ENCODE measurements at regions not wholly inside any gene's neighbourhood (a gene's known extent, or its start where the extent isn't known, plus 50 kb on each side); places are given as distances from the start of the nearest gene placed in this dataset.
A peak's percentile ranks its signal among the peaks of the same experiment; 100 is the strongest.

DNA sequence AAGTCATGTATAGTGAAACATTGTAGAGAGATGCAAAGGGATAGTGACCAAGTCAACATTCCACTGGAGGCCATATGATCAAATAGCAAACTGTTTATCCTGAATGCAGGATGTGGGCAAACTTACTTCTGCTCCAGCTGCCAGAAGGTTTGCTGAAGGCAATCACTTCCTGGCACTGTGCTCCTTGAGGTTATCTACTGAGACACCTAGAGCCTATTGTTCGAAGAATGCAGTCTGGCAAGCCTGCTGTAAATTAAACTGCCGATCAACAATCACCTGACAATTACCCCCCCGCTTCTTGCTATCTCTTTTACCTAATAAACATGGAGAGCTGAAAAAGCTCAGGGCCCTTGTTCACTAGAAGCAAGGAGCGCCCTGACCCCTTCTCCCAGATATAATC is 139.4 kb upstream of the B3GALT2 start:
- no peak for DNase-seq
- Mint-ChIP-seq H3K27me3 (peaks cover 2% of the 10 kb centered on the region), H3K4me1 (no peaks in the 10 kb centered on the region), H3K36me3 (ENCODE audit: low read depth) (no peaks in the 10 kb centered on the region), H3K4me3 (no peak overlapping the region), H3K9me3 (peaks cover 22% of the 10 kb centered on the region), H3K27ac (no peak overlapping the region)
- POLR2A ChIA-PET = no interaction called here
- CTCF ChIA-PET = no interaction called here

DNA sequence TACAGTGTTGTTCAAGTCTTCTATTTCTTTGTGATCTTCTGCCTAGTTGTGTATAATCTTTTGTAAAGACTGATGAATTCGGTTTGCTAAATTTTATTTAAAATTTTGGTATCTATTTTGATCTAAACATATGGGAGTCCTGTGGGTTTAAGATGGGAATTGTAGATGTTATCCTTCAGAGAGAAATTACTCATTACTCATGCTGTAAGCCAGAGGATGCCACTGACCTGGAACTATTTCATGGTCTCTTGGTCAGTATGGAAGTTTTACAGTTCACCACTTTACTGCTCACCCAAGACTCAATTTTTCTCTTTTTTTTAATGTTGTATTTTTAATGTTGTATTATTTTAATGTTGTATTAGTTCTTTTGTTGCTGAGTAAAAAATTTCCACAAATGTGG is 138.6 kb upstream of the B3GALT2 start:
- H3K9me3 Mint-ChIP-seq = peaks cover 24% of the 10 kb centered on the region
- H3K4me3 Mint-ChIP-seq = no peak overlapping the region
- POLR2A ChIA-PET = no interaction called here
- CTCF ChIA-PET = no interaction called here
- no peak for DNase-seq
- no peaks in the 10 kb centered on the region for H3K4me1 Mint-ChIP-seq
- no peaks in the 10 kb centered on the region for H3K27me3 Mint-ChIP-seq
- H3K36me3 Mint-ChIP-seq (ENCODE audit: low read depth) = no peaks in the 10 kb centered on the region
- H3K27ac Mint-ChIP-seq = no peak overlapping the region

DNA sequence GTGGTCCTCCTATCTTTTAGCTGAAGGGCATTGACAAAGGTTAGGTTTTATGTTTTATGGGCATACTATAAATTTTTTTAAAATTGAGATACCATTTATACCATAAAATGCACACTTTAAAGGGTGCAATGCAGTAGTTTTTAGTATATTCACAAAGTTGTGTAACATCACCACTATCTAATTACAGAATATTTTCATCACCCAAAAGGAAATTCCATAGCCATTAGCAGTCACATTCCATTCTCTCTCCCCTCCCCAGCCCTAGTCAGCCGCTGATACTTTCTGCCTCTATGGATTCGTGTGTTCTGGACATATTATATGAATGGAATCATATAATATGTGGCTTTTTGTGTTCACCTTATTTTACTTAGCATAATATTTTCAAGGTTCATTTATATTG is 135.8 kb upstream of the B3GALT2 start:
- Mint-ChIP-seq H3K27me3 (no peaks in the 10 kb centered on the region), H3K4me3 (no peak overlapping the region), H3K36me3 (ENCODE audit: low read depth) (no peaks in the 10 kb centered on the region), H3K4me1 (no peaks in the 10 kb centered on the region), H3K27ac (no peak overlapping the region), H3K9me3 (peaks cover 23% of the 10 kb centered on the region)
- DNase-seq = no peak
- ChIA-PET POLR2A (no interaction called here), CTCF (interaction anchor here (1.1 kb wide), 1 partner anchor 10 kb away, joined by 3 read pairs; no protein-coding TSS in a partner anchor)

DNA sequence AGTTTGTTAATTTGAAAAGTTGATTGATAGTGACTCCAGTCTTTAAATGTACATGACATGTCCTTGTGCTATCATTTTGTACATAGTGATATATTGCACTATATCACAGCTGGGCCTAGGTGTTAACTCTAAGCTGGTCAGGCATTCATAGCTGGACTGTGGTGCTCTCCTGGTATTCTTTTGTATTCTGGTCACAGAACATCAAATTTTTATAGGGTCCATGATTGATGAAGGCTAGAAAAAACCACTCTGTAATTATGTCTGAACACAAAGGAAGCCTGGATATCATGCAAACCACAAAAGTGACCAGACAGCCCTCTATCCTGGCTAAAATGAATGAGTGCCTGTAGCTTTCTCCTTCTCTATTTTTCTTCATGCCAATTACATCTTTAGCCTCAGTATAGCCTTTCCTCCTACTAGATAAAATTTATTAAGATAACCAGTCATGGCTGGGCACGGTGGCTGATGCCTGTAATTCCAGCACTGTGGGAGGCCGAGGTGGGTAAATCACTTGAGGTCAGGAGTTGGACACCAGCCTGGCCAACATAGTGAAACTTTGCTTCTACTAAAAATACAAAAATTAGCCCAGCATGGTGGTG is 134.9 kb upstream of the B3GALT2 start:
- H3K4me1 Mint-ChIP-seq = no peaks in the 10 kb centered on the region
- H3K36me3 Mint-ChIP-seq (ENCODE audit: low read depth) = no peaks in the 10 kb centered on the region
- ChIA-PET POLR2A (no interaction called here), CTCF (interaction anchor here (0.9 to 1.1 kb wide), 2 partner anchors 9 to 27 kb away, joined by 3 to 4 read pairs; no protein-coding TSS in a partner anchor)
- no peak for DNase-seq
- peaks cover 5% of the 10 kb centered on the region for H3K27me3 Mint-ChIP-seq
- no peak overlapping the region for H3K4me3 Mint-ChIP-seq
- H3K9me3 Mint-ChIP-seq = peaks cover 21% of the 10 kb centered on the region
- no peak overlapping the region for H3K27ac Mint-ChIP-seq

DNA sequence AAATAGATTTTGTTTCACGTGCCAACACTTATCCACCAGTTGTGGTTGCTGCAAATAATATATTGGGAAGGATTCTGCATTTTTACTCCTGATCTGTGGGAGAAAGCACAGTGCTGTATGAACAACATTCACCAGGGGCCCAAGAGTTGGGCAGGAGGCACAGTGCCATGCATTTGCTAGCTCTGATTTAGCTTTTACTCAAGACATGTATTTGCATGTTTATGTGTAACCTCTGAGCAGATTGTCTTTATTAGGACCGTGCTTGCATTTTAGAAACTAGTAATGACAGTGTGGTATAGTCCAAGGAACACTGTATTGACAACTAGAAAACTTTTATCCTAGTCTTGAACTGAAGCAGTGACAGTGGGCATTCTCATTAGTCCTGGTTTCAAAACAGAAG is 133.9 kb upstream of the B3GALT2 start:
- CTCF ChIA-PET = no interaction called here
- Mint-ChIP-seq H3K9me3 (peaks cover 13% of the 10 kb centered on the region), H3K27me3 (peaks cover 6% of the 10 kb centered on the region)

DNA sequence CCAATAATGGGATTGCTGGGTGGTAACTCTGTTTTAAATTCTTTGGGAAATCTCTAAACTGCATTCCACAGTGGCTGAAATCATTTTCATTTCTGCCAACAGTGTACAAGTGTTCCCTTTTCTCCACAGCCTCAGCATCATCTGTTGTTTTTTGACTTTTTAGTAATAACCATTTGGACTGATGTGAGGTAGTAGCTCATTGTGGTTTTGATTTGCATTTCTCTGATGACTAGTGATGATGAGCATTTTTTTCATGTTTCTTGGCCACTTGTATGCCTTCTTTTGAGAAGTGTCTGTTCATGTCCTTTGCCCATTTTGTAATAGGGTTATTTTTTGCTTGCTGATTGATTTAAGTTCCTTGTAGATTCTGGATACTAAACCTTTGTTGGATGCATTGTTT is 131.9 kb upstream of the B3GALT2 start:
- H3K4me1 Mint-ChIP-seq = no peaks in the 10 kb centered on the region
- H3K27me3 Mint-ChIP-seq = peaks cover 6% of the 10 kb centered on the region
- ChIA-PET CTCF (interaction anchor here (1.6 kb wide), 1 partner anchor 13 kb away, joined by 3 read pairs; no protein-coding TSS in a partner anchor), POLR2A (no interaction called here)
- peaks cover 13% of the 10 kb centered on the region for H3K9me3 Mint-ChIP-seq
- no peak for DNase-seq
- H3K4me3 Mint-ChIP-seq = no peak overlapping the region
- H3K36me3 Mint-ChIP-seq (ENCODE audit: low read depth) = no peaks in the 10 kb centered on the region
- no peak overlapping the region for H3K27ac Mint-ChIP-seq

More for the DNA sequence above, 133.9 kb upstream of the B3GALT2 start:
- Mint-ChIP-seq H3K4me1 (no peaks in the 10 kb centered on the region), H3K4me3 (no peak overlapping the region), H3K36me3 (ENCODE audit: low read depth) (no peaks in the 10 kb centered on the region), H3K27ac (no peak overlapping the region)
- DNase-seq = no peak
- POLR2A ChIA-PET = no interaction called here

DNA sequence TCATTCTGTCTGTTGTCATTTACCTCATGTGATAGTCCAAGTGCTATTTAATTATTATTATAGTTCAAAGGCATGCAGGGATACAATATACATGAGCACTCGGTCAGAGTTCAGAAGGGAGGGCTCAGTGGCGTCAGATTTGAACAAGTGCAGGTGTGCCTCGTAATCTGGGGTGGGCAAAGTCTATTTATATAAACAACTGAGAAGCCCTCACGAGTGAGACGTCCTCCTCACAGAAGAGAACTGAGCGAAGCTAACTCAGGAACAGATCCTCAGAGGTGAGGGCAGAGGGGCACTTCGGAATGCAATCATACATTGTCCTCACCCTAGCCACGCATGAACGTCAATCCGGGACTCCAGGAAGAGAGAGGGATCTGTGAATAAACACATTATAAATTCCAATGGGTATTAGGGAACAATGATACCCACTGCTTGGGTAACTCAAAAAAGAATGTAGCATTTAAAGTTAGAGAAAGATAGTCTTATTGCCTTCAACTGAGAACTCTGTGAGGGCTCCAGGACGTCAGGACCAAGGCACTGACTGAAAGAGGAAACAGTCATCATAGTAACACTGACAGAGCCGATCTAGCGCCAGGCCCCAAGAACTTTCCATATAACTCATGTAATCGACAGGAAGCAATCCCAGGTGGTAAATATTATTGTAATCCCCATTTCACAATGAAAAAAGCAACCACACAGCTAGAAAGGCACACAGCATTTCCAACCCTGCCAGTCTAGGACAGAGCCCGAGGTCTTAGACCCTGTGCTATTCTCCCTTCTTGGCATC is 127.1 kb upstream of the B3GALT2 start:
- Mint-ChIP-seq H3K27ac (no peak overlapping the region), H3K9me3 (peaks cover 2% of the 10 kb centered on the region), H3K27me3 (peaks cover 6% of the 10 kb centered on the region), H3K4me3 (no peak overlapping the region), H3K4me1 (peaks cover 17% of the 10 kb centered on the region), H3K36me3 (ENCODE audit: low read depth) (no peaks in the 10 kb centered on the region)
- CTCF ChIA-PET = interaction anchor here (1.1 kb wide), 1 partner anchor 8 kb away, joined by 3 read pairs; no protein-coding TSS in a partner anchor
- DNase-seq = no peak
- POLR2A ChIA-PET = no interaction called here

DNA sequence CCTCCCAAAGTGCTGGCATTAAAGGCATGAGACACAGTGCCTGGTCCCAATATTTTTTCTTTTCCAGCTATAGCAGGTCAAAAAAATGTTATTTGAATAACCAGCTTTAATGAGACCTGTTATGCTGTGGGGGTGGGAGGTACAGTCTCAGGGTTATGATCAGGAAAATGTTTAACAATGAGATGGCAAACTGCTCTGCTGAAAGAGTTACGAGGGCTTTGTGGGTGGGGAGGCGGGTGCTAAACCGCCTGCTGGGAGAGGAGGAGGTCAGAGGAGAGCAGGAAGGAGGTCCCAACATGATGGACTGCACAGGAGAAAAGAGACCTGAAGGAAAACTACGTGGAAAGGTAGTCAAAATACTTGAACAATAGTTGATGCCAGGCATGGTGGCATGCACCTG is 126.0 kb upstream of the B3GALT2 start:
- no peak for DNase-seq
- Mint-ChIP-seq H3K9me3 (no peaks in the 10 kb centered on the region), H3K4me3 (no peak overlapping the region), H3K27ac (no peak overlapping the region), H3K36me3 (ENCODE audit: low read depth) (no peaks in the 10 kb centered on the region), H3K4me1 (peaks cover 17% of the 10 kb centered on the region), H3K27me3 (peaks cover 6% of the 10 kb centered on the region)
- ChIA-PET POLR2A (no interaction called here), CTCF (interaction anchor here (1.1 kb wide), 1 partner anchor 9 kb away, joined by 3 read pairs; no protein-coding TSS in a partner anchor)

DNA sequence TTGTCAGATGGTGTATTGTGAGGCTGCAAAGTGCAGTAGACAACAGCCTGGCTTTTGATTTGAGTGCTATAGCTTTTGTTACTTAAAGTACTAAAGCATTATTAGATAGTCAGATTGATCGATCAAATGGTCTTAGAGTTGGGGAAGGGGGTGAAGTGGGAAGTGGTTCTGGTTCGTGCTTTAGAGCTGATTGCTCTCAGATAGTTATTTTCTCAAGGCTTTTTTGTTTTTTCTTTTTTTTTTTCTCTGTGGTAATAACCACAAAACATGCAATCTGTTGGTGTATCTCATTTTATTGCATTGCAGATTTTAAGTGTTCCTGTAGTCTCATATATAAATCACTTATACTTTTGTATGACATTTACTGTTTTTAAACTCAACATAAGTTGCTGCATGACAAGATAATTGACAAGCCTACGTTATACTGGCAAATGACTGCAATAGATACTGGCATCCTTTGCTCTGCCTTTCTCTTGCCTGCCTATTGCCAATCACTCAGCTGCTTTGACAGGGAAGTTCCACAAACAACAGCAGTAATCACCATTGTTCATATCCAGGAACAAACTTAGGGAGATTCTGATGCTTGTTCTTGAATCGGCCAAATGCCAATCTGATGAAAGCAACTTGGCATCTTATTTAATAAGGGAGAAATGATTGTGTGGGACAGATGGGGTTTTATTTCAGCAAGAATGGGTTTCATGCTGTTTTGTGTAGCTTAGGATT is 125.0 kb upstream of the B3GALT2 start:
- POLR2A ChIA-PET = no interaction called here
- CTCF ChIA-PET = no interaction called here
- H3K4me1 Mint-ChIP-seq = peaks cover 17% of the 10 kb centered on the region
- peak overlapping the region; percentile 54 for H3K27ac Mint-ChIP-seq
- H3K9me3 Mint-ChIP-seq = no peaks in the 10 kb centered on the region
- no peak for DNase-seq
- peak overlapping the region; percentile 9 for H3K4me3 Mint-ChIP-seq
- H3K27me3 Mint-ChIP-seq = peaks cover 1% of the 10 kb centered on the region
- no peaks in the 10 kb centered on the region for H3K36me3 Mint-ChIP-seq (ENCODE audit: low read depth)

DNA sequence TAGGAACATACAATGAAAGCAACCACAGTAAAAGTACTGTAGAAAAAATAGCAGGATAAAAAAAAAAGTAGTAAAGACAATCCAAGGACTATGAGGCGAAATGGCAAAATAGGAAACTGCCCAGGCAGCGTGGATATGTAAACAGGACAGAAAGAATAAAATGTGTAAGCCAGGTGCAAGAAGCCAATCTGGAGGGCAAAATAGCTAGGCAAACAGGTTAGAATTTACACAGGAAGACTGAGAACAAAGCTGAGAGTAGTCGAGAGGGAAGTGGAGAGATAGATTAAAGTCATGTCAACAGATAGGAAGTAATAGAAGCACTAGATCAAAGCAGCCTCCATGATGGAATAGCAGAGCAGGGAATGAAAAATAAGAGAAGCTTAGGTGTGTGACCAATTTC is 124.2 kb upstream of the B3GALT2 start:
- peak overlapping the region; percentile 16 for H3K27ac Mint-ChIP-seq
- ChIA-PET CTCF (no interaction called here), POLR2A (no interaction called here)
- no peaks in the 10 kb centered on the region for H3K36me3 Mint-ChIP-seq (ENCODE audit: low read depth)
- H3K4me1 Mint-ChIP-seq = peaks cover 17% of the 10 kb centered on the region
- H3K4me3 Mint-ChIP-seq = no peak overlapping the region
- H3K27me3 Mint-ChIP-seq = peaks cover 1% of the 10 kb centered on the region
- H3K9me3 Mint-ChIP-seq = no peaks in the 10 kb centered on the region
- no peak for DNase-seq

DNA sequence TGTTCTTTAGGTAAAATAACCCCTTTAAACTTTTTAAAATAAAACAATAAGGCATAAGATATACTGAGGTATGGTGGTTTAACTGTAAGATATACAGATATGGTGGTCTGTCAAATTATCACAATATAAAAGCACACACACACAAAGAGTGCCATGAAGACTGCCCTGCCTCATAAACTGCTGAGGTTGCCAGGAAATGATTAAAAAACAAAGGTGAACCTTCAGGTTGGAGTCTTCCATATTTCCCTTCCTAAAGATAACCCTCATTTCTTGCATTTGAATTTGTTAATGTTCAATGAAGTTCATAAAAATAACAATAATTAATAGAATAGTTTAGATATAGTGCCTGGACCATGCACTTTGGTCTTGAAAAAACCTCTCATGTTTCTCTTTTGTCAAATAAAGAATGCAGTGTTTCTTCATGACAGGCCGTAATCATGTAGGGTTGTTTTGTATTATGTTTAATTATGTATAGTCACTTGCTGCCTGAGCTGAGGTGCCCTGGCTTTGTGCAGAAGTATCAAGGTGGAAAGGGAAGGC is 123.6 kb upstream of the B3GALT2 start:
- H3K36me3 Mint-ChIP-seq (ENCODE audit: low read depth) = no peaks in the 10 kb centered on the region

DNA sequence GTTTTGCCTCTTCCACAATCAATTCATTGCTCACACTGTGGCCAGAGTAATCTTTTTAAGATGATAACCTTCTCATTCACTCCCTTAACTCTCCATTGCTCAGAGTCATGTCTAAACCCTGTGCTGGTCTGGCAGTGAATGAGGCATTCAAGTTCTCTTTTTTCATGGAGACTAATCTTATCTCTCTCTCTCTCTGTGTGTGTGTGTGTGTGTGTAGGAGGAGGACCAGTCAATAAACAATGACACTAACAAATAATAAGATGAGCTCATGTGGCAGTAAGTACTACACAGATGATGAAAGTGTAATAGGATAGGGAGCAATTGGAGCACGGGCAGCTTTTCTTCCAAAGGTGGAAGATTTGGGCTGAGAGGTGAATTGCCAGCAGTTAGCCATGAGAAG is 122.0 kb upstream of the B3GALT2 start:
- ChIA-PET POLR2A (no interaction called here), CTCF (no interaction called here)
- Mint-ChIP-seq H3K36me3 (ENCODE audit: low read depth) (no peaks in the 10 kb centered on the region), H3K27me3 (no peaks in the 10 kb centered on the region), H3K4me1 (peaks cover 17% of the 10 kb centered on the region), H3K27ac (no peak overlapping the region), H3K4me3 (no peak overlapping the region), H3K9me3 (no peaks in the 10 kb centered on the region)
- DNase-seq = no peak

More for the DNA sequence above, 123.6 kb upstream of the B3GALT2 start:
- peaks cover 17% of the 10 kb centered on the region for H3K4me1 Mint-ChIP-seq
- ChIA-PET CTCF (interaction anchor here (1.4 kb wide), 1 partner anchor 11 kb away, joined by 4 read pairs; no protein-coding TSS in a partner anchor), POLR2A (no interaction called here)
- H3K9me3 Mint-ChIP-seq = no peaks in the 10 kb centered on the region
- H3K27me3 Mint-ChIP-seq = no peaks in the 10 kb centered on the region
- no peak for DNase-seq
- no peak overlapping the region for H3K27ac Mint-ChIP-seq
- no peak overlapping the region for H3K4me3 Mint-ChIP-seq

DNA sequence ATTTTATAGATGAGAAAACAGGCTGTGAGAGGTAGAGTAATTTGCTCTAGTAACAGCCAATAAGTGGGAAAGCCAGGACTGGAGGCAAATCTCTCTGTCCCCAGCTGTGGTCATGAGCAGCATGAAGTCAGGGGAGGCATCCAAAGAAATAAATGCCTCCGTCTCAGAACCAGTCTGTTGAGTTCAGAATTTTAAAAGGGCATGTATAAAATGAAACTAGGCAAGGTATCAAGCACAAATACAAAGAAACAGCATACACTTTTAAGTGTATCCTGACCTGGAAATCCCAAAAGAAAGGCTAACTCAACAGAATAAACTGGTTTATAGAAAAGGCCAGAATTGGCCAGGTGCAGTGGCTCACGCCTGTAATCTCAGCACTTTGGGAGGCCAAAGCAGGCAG is 120.0 kb upstream of the B3GALT2 start:
- DNase-seq = no peak
- Mint-ChIP-seq H3K27ac (no peak overlapping the region), H3K4me1 (peaks cover 12% of the 10 kb centered on the region), H3K36me3 (ENCODE audit: low read depth) (no peaks in the 10 kb centered on the region), H3K9me3 (no peaks in the 10 kb centered on the region), H3K4me3 (no peak overlapping the region), H3K27me3 (no peaks in the 10 kb centered on the region)
- CTCF ChIA-PET = no interaction called here
- POLR2A ChIA-PET = no interaction called here
